GM21381 (cell line): ENCODE measurements at regions not wholly inside any gene's neighbourhood (a gene's known extent, or its start where the extent isn't known, plus 50 kb on each side); places are given as distances from the start of the nearest gene placed in this dataset.
"Not testable (repeated sequence)": the region's sequence is repeated elsewhere in the genome, so short reads cannot be mapped to it uniquely, and the experiment has no call there.

Source experiments
- ATAC-seq: cut with Tn5 transposase; IDR thresholded peaks from one replicate; pipeline ENCODE4 v1.9.1; 2021; ENCODE audit warnings: mild to moderate bottlenecking, moderate library complexity; ENCODE audit not compliant: unreplicated experiment

DNA sequence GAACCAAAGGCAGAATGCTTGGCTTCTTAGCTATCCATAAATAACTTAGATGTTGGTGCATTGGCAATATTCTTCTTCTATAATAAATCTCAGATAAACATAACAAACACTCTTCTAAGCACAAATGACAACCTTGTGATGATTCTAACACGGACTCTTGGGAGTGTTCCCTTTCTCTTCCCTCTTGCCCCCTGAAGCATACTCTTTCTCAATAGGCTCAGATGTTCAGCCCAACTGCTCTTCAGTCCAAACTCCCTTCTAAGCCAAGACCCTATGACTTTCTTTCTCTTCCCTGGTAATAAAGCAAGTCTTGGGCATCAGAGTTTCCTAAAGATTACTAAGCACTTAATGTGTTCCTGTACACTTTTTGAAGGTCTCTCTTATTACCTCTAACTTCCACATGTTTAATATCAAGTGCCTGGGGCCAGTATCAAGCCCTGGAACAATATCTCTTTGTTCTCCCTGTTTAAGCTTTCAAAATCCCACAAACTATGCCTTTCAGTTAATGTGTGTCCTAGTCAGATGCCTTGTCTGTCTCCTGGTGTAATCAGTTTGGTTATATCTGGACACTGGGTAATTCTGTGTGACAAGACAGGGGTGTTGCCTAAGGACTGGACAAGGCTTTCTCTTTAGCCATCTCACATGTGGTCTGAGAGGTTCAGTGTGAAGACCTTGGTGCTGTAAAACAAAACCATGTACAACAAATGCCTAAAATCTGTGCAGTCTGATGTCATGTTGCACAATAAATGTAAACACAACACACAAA is 92.9 kb upstream of the IVNS1ABP start:
- no peak for ATAC-seq

DNA sequence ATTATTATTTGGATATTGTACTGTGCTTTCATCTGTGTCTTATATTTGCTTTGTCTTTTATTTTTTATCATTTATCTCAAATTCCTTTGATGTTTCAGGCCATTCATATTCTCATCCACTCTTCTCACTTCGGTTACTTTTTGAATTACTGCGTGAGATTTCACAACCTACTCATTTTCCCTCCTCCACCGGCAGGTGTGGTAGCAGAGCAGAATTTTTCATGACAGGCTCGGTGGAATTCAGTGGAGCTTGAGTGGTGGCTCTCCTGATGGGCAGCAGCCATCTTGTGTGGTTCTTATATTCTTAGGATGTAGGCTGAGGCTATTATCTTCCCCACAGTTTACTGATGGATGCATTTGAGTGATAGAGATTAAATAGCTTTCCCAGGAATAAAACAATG is 92.3 kb upstream of the IVNS1ABP start:
- ATAC-seq: no peak

DNA sequence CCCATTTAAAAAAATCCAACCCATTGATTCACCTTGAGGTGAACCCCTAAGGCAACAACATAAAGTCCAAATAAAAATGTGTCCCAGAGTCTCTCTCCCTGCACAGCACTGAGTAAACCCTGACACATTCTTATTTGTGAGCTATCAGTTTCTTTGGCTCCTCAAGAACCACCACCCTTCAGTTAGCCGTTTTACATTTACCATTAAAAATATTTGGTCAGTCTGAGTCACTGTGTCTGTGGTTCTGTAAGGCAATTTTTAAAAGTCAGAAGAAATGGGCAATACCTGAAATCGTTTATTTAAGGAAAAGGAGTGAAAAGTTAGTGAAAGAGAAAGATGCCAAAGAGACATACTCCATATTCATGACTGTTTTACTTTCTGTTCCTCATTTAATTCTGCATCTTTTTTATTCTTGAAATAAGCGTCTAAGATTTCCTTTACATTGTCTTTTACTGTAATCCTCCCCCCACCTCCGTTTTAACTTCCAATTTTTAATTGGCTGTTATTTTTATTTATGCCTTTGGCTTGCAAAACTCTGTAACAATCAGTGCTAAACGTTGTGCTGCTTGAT is 91.7 kb upstream of the IVNS1ABP start:
- no peak for ATAC-seq

DNA sequence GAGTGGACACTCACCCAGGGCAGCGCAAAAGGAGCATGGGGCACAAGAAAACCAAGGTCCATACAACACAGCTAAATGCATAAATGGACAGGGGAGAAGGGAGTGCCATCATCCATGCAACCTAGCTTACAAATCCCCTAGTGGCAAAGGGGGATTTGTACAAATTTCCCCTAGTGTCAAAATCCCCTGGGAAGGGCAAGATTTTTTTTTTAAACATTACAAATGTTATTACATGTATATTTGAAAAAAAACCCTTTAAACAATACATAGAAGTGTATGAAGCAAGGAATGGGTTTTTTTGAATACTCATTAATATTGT is 89.6 kb upstream of the IVNS1ABP start:
- no peak for ATAC-seq

DNA sequence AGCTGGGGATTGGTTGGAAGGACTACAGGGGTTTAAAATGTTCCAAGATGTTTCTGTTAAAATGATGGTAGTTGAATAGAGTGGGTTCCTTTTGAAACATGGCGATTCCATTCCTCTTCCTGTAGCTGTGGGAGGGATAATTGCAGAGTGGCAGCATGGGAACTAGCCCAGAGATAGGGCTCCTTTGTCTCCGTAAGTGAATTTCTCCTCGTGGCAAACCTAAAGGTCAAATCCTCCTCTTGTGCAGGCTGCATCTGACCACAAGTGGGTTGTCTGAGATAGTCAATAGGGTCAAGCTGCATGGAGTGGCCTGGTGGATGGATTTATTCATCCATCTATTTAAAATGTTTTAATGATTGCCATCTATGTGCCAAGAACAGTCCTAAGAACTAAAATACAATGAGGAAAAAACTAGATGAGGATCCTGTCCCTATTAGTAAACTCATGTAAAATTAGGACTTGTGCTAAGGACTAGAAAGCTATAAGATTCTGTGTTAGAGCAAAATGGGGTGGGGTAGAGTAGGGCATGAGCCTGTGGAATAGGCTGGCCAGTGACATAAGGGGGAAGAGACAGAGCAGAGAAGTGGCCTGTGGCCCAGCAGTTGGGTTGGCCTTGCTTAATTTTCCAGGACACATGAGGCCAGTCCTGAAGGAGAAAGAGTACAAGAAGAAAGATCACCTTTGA is 89.1 kb upstream of the IVNS1ABP start:
- no peak for ATAC-seq

DNA sequence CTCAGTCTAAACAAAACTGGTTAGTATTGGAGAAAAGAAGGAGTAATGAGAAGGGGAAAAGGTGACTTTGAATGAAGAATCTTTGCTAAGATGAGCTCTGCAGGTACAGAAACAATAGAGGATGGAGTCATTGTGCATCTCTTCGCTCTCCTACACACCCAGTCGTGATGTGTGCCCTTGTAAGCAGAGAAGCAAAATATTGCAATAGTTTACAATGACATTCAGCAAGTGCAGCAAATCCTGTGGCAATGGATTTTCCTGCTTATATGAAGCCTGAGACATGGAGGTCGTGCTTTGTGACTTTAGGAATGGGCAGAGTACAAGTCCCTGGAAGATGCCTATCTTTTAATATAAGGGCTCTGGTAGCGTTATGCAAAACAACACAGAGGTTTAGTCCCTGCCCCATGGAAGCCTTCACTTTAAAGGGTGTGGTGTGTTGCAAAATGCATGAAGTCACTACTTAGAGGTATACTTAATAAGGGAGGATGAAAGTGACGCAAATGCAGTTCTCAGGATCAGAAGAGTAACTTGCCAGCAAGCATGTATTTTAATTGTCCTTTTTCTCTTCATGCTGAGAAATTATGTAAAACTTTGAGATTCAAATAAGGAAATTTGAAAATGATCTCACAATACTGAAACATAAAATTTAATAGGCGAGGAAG is 88.0 kb upstream of the IVNS1ABP start:
- no peak for ATAC-seq

DNA sequence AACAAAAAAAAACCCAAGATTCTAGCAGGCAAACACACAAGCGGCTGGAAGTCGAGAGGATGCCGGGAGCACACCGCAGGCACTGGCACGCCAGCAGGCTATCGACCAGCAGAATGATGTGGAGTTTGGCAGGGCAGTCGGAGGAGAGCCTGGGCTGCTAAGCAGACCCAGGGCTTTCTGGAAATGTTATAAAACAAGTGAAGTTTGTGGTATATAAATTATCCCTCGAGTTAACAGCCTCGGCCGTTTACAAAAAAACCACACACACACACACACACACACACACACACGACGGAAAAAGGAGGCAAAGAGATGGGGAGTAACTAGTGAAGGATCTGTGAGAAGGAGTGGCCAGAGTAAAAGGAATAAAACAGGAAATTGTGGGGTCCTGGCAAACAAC is 87.2 kb upstream of the IVNS1ABP start:
- no peak for ATAC-seq

DNA sequence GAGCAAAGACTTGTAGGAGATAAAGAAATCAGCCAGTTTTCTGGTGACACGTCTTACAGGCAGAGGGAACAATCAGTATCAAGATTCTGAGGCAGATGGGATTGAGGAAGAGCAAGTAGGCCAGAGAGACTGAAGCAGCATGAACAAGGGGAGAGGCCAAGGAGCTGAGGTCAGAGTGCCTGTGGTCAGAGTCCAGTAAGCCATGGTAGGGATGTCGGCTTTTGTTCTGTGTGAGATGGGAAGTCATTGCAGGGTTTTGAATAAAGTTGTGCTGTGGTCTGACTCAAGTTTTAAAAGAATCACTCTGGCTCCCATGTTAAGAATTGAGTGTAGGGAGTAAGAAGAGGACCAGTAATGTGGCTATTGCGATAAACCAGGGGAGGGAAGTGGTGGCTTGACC is 85.9 kb upstream of the IVNS1ABP start:
- no peak for ATAC-seq

DNA sequence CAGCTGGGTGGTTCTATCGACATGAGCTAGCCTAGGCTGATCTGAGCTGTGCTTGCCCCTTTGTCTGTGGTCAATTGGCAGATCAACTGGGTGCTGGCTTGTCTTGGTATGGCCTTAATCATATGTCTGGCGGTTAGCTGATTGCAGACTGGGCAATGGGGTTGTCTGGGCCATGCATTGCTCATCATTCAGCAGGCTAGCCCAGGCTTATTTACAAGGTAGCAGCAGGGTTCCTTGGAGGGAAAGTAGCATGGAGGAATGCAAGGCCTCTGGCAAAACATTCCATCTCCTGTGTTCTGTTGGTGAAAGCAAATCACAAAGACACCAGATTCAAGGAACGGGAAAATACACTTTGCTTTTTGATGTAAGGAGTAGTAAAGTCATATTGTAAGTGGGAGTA is 84.0 kb upstream of the IVNS1ABP start:
- no peak for ATAC-seq

DNA sequence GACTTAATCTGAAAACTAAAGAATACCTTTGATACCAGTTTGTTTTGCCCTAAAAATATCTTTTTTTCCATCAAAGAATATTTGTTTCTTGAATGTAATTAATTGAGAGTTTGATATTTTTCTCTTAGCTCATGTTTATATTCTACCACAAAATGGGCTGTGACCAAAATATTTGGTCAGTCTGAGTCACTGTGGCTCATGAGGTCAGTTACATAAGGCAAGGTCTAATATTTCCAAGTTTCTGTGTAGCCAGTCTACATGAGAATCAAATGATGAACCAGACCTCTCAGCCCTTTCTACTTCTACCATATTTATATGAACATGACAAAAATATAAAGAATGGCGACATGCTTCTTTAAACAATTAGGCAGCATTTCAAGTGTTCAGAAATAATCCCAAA is 83.0 kb upstream of the IVNS1ABP start:
- ATAC-seq: no peak

DNA sequence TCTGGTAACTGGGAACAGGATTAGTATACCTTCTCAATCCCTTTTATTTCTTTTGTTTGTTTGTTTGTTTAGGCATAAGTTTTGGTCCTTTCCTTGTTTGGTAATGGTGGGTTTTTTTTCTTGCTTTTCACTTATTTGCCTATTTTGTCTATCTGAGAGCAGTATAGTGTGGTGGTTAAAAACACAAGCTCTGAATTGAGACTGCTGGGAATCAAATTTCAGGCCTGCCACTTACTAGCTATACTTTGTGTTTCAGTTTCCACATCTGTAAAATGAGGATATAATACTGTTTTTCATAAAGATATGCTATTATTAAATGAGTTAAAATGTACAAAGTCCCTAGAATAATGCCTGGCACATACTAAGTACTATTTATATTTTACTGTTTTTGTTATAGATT is 81.6 kb upstream of the IVNS1ABP start:
- ATAC-seq: peak; percentile 57

DNA sequence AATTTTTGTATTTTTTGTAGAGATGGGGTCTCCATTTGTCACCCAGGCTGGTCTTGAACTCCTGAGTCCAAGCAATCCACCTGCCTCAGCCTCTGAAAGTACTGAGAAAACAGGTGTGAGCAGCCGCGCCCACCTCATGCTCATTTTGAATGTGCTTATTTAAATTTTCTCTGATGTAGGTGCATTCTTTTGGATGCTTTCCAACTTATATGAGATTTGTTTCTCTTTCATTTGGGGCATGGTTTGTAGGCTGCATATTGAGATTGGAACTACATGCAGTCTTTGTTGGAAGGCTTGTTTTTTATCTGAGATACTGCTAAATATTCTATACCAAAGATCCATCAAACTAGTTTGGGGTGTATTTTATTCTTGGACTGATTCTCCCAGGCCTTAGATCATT is 81.0 kb upstream of the IVNS1ABP start:
- no peak for ATAC-seq

DNA sequence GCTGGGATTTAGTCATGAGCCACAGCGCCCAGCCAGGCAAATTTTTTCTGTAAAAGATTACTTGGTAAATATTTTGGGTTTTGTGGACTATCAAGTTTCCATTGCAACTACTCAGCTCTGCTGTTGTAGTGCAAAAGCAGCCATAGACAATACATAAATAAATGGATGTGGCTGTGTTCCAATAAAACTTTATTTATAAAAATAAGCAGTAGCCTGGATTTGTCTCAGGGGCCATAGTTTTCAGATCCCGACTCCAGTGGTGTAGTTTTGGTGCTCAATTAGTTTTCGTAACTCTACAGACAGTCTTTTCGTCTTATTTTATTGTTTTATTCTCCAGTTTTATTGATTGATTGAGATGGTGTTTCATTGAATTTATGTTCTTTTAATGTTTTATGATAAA is 80.1 kb upstream of the IVNS1ABP start:
- no peak for ATAC-seq

DNA sequence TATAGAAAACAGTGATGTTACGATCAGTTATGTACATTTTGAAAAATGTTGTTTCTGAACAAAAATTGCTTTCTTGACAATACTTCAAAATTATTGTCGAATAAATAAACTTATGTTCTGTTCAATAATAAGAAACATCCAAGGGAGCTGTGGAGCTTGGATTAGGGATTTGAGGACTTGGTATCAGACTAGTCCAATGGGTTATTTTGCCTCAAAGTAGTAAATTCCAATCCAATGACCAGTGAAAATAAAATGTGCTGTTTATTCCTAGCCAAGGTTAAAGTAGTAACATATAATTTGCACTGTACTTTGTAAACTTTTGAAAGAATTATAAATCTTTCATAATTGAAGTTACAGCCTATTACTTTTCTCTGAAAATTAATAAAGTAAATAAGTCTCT is 79.1 kb upstream of the IVNS1ABP start:
- ATAC-seq: no peak

DNA sequence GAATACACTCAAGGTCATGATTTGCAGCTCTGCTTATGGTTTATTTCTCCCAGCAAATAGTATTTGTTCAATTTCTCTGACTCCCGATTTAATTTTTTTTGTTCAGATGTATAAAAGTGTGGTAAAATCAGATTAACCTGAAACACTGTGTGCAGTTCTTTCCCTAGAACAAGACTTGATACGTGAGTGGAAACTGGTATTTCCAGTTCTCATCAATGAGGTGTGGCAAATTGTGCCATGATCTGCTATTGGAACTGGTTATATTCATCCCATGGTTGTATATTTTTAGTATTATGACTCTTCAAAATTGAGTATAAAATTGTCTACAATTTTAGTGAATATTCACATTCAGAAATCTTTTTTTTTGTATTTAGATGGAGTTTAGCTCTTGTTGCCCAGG is 76.8 kb upstream of the IVNS1ABP start:
- no peak for ATAC-seq

DNA sequence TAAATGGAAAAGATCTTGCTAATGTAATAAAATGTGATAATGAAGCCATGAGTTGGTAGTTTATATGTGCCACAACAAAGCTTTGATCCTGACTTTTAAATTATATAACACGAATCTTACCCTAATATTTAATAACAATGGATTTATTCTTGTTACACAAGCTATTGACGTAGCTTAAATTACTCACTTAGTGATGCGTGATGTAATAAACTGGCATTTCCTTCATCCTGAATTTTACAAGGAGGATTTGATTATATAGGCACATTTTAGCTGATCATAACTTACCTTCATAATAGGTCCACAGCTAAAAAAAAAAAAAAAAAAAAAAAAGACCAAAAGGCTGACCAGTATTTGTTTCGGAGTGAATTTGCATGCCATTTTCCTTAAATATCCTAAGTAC is 76.2 kb upstream of the IVNS1ABP start:
- no peak for ATAC-seq

DNA sequence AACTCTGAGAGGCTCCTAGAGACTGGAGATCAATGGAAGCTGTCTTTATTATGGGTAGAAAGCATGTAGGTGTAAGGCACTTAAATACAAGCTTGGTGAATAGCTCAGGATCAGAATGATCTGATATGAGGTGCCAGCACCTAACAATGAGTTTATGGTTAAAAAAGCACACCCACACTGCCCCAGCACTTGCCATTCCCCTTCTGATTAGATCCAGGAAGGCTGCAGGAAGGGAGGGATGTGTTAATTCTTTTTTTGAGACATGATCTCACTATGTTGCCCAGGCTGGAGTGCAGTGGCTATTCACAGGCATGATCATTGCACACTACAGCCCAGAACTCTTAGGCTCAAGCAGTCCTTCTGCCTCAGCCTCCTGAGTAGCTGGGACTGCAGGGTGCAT is 71.8 kb upstream of the IVNS1ABP start:
- ATAC-seq: no peak

DNA sequence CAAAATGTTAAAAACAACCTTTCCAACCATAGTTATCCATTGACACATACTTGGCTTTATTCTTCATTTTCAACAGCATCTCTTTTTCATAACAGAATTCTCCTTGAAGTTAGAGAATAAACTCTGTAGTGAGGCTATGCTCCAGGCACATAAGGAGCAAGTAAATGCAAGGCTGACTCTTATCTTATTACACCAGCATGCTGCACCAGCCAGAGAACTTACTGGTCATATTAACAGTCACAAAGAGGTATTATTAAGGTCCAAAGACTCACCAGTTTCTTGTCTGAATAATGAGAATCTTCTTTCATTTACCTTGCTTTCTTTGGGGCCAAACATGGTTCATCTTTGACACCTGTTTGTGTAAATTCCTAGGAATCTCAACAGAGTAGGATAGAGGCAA is 71.3 kb upstream of the IVNS1ABP start:
- no peak for ATAC-seq

DNA sequence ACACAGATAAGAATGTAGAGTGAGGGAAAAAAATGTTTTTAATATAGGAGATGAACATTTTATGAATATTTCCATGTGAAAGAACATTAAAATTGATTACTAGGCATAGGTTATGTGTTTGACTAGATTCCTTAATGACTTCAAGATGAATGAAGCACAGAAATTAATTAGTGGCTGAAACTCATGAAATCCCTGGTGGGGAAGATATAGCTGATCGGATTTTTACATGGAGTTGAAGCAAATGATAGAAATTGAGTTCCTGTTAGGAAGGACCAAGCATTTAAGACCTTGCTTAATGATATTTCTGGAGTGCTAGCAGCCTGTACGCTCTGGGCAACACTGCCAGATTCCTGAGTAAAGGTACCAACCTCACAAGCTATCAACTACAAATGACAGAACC is 68.9 kb upstream of the IVNS1ABP start:
- no peak for ATAC-seq

DNA sequence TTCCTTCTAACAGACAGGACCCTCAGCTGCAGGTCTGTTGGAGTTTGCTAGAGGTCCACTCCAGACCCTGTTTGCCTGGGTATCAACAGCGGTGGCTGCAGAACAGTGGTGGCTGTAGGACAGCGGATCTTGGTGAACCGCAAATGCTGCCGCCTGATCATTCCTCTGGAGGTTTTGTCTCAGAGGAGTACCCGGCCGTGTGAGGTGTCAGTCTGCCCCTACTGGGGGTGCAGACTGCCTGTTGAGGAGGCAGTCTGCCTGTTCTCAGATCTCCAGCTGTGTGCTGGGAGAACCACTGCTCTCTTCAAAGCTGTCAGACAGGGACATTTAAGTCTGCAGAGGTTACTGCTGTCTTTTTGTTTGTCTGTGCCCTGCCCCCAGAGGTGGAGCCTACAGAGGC is 66.8 kb upstream of the IVNS1ABP start:
- not testable (repeated sequence) for ATAC-seq

DNA sequence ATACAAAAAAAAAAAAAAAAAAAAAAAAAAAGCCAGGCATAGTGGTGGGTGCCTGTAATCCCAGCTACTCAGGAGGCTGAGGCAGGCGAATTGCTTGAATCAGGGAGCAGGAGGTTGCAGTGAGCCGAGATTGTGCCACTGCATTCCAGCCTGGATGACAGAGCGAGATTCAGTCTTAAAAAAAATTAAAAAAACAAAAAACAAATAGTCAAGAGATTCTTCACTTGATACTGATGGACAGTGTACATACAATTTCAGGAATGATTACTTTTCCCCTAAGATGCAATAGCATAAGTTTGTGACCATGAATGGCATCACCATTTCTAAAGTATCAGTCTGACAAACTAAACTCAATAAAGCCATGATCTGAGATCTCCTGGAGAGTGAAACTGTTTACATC is 60.8 kb upstream of the IVNS1ABP start:
- no peak for ATAC-seq
